Tibial nerve (tissue), 4 donors: ENCODE measurements at regions not wholly inside any gene's neighbourhood (a gene's known extent, or its start where the extent isn't known, plus 50 kb on each side); places are given as distances from the start of the nearest gene placed in this dataset.
"Not testable (repeated sequence)": the region's sequence is repeated elsewhere in the genome, so short reads cannot be mapped to it uniquely, and the experiment has no call there.

ENCODE experiments used
- CTCF ChIP-seq, 5 experiments: fragments of 200-600 bp in 3 of 5; fragments of 450-650 bp in 2 of 5; sonication (generic) in 3 of 5; IDR thresholded peaks; one replicate each; pipeline ENCODE4 v1.5.1; 2016 to 2019; ENCODE audit warnings: antibody characterized with exemption in 5 of 5, mild to moderate bottlenecking in 3 of 5, moderate library complexity in 2 of 5
- EP300 ChIP-seq, 2 donors: sonication (generic); formaldehyde crosslinking; IDR thresholded peaks; one replicate each; pipeline ENCODE4 v1.6.1; 2017; ENCODE audit warnings: antibody characterized with exemption in 2 of 2, mild to moderate bottlenecking in 1 of 2
- POLR2A ChIP-seq, 2 donors: fragments of 450-650 bp; IDR thresholded peaks; one replicate each; pipeline ENCODE4 v1.6.1; 2017; ENCODE audit warnings: antibody characterized with exemption in 2 of 2, mild to moderate bottlenecking in 2 of 2, moderate library complexity in 2 of 2

GRCh38 chr17:21573271-21573960 lies 118.9 kb upstream of the KCNJ18 start:
- not testable (repeated sequence) for TF ChIP-seq CTCF, POLR2A, EP300 (IDR thresholded peaks at IDR 0.05)
